ENCODE measurements at regions not wholly inside any gene's neighbourhood (a gene's known extent, or its start where the extent isn't known, plus 50 kb on each side); places are given as distances from the start of the nearest gene placed in this dataset.

GRCh38 chr9:107632216-107632615, 142.6 kb upstream of the KLF4 start:
- ChIA-PET POLR2A (no interaction called here), CTCF (no interaction called here), RAD21 (ENCODE audit: low non-redundant PET in 1 of 2, low total read pairs in 2 of 2, uncharacterized antibody in 2 of 2, unreplicated experiment in 2 of 2) (no interaction called here)
- H3K4me3 ChIP-seq (replicated peaks in 1 of 2; ENCODE audit: low read depth in 1 of 2, low read length in 2 of 2): no peak overlapping the region
- intact Hi-C loops (cut with micrococcal nuclease): no loop called here
- no peak overlapping the region for H3K27ac ChIP-seq (ENCODE audit: low read depth, low read length)
- DNase-seq (ENCODE audit: low read depth, low spot score) (no peak), ATAC-seq (no peak)
- H3K4me1 ChIP-seq (ENCODE audit: control insufficient read depth in 1 of 2, insufficient read depth in 2 of 2, low read length in 2 of 2): no peaks in the 10 kb centered on the region; a peak in 2 of 4 replicates
- no peaks in the 10 kb centered on the region for H4K20me1 ChIP-seq (ENCODE audit: insufficient read depth)
- no peaks in the 10 kb centered on the region for H3K27me3 ChIP-seq (ENCODE audit: insufficient read depth, low read length)
- H3K9me3 ChIP-seq (ENCODE audit: control insufficient read depth in 1 of 2, insufficient read depth in 1 of 2, low read depth in 1 of 2, low read length in 2 of 2): no peaks in the 10 kb centered on the region
- H3K9ac ChIP-seq (ENCODE audit: low read length): no peak overlapping the region
- H3K79me2 ChIP-seq (ENCODE audit: insufficient read depth, low read length): no peaks in the 10 kb centered on the region
- no peak overlapping the region for H2AFZ ChIP-seq (ENCODE audit: low read depth, low read length, poor library complexity, severe bottlenecking)
- no peak for TF ChIP-seq POLR2AphosphoS5 (IDR thresholded peaks at IDR 0.05; ENCODE audit: low read depth, low read length)
- no peaks in the 10 kb centered on the region for H3K9me2 ChIP-seq (ENCODE audit: insufficient read depth)
- no TSS peak for BruUV-seq (replicated peaks)
- no peaks in the 10 kb centered on the region for H3K36me3 ChIP-seq (ENCODE audit: control insufficient read depth in 1 of 2, insufficient read depth in 2 of 2, low read length in 2 of 2)
- no peak overlapping the region for H3K4me2 ChIP-seq (ENCODE audit: low read length)

GRCh38 chr9:107631788-107632187, 142.2 kb upstream of the KLF4 start:
- no TSS peak for BruUV-seq (replicated peaks)
- Histone ChIP-seq H3K4me2 (ENCODE audit: low read length) (no peak overlapping the region), H4K20me1 (ENCODE audit: insufficient read depth) (no peaks in the 10 kb centered on the region), H3K79me2 (ENCODE audit: insufficient read depth, low read length) (no peaks in the 10 kb centered on the region), H3K9ac (ENCODE audit: low read length) (no peak overlapping the region), H3K4me1 (ENCODE audit: control insufficient read depth in 1 of 2, insufficient read depth in 2 of 2, low read length in 2 of 2) (no peaks in the 10 kb centered on the region; a peak in 2 of 4 replicates), H3K4me3 (replicated peaks in 1 of 2; ENCODE audit: low read depth in 1 of 2, low read length in 2 of 2) (no peak overlapping the region), H3K27ac (ENCODE audit: low read depth, low read length) (no peak overlapping the region), H2AFZ (ENCODE audit: low read depth, low read length, poor library complexity, severe bottlenecking) (no peak overlapping the region), H3K36me3 (ENCODE audit: control insufficient read depth in 1 of 2, insufficient read depth in 2 of 2, low read length in 2 of 2) (no peaks in the 10 kb centered on the region), H3K9me2 (ENCODE audit: insufficient read depth) (no peaks in the 10 kb centered on the region), H3K9me3 (ENCODE audit: control insufficient read depth in 1 of 2, insufficient read depth in 1 of 2, low read depth in 1 of 2, low read length in 2 of 2) (no peaks in the 10 kb centered on the region), H3K27me3 (ENCODE audit: insufficient read depth, low read length) (no peaks in the 10 kb centered on the region)
- POLR2A ChIA-PET: no interaction called here
- ATAC-seq: no peak
- DNase-seq (ENCODE audit: low read depth, low spot score): no peak
- RAD21 ChIA-PET (ENCODE audit: low non-redundant PET in 1 of 2, low total read pairs in 2 of 2, uncharacterized antibody in 2 of 2, unreplicated experiment in 2 of 2): no interaction called here
- intact Hi-C loops (cut with micrococcal nuclease): no loop called here
- CTCF ChIA-PET: no interaction called here
- TF ChIP-seq YY1 (IDR thresholded peaks at IDR 0.05; ENCODE audit: extremely low read depth, insufficient replicate concordance, low read depth, low read length) (no peak), JUND (IDR thresholded peaks at IDR 0.05) (no peak), CTCF (IDR thresholded peaks at IDR 0.05 in 2 of 3, conservative IDR thresholded peaks at IDR 0.05 in 1 of 3; ENCODE audit: borderline replicate concordance in 1 of 3, insufficient read depth in 1 of 3, low read depth in 2 of 3, low read length in 2 of 3) (no peak), EGR1 (IDR thresholded peaks at IDR 0.05; ENCODE audit: low read depth) (no peak), CEBPB (IDR thresholded peaks at IDR 0.05; ENCODE audit: low read depth) (no peak), RAD21 (IDR thresholded peaks at IDR 0.05; ENCODE audit: low read depth) (no peak), ZNF274 (IDR thresholded peaks at IDR 0.05; ENCODE audit: low read depth, low read length) (no peak), ELF1 (IDR thresholded peaks at IDR 0.05; ENCODE audit: borderline replicate concordance, low read depth) (no peak)
- TF ChIP-seq, protein P1, sequence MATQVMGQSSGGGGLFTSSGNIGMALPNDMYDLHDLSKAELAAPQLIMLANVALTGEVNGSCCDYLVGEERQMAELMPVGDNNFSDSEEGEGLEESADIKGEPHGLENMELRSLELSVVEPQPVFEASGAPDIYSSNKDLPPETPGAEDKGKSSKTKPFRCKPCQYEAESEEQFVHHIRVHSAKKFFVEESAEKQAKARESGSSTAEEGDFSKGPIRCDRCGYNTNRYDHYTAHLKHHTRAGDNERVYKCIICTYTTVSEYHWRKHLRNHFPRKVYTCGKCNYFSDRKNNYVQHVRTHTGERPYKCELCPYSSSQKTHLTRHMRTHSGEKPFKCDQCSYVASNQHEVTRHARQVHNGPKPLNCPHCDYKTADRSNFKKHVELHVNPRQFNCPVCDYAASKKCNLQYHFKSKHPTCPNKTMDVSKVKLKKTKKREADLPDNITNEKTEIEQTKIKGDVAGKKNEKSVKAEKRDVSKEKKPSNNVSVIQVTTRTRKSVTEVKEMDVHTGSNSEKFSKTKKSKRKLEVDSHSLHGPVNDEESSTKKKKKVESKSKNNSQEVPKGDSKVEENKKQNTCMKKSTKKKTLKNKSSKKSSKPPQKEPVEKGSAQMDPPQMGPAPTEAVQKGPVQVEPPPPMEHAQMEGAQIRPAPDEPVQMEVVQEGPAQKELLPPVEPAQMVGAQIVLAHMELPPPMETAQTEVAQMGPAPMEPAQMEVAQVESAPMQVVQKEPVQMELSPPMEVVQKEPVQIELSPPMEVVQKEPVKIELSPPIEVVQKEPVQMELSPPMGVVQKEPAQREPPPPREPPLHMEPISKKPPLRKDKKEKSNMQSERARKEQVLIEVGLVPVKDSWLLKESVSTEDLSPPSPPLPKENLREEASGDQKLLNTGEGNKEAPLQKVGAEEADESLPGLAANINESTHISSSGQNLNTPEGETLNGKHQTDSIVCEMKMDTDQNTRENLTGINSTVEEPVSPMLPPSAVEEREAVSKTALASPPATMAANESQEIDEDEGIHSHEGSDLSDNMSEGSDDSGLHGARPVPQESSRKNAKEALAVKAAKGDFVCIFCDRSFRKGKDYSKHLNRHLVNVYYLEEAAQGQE (IDR thresholded peaks at IDR 0.05; ENCODE audit: low read depth): no peak
- TF ChIP-seq, protein P2, sequence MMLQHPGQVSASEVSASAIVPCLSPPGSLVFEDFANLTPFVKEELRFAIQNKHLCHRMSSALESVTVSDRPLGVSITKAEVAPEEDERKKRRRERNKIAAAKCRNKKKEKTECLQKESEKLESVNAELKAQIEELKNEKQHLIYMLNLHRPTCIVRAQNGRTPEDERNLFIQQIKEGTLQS (IDR thresholded peaks at IDR 0.05): no peak

Measured in HCT116 (cell line).